ENCODE measurements at regions not wholly inside any gene's neighbourhood (a gene's known extent, or its start where the extent isn't known, plus 50 kb on each side); places are given as distances from the start of the nearest gene placed in this dataset.

- no peak for DNase-seq (ENCODE audit: low spot score in 2 of 2)
- H3K9me3 ChIP-seq: no peaks in the 10 kb centered on the region
- H3K4me1 ChIP-seq: no peaks in the 10 kb centered on the region
- no peaks in the 10 kb centered on the region for H3K36me3 ChIP-seq
- no peak overlapping the region for H3K27ac ChIP-seq
- 89% methylated on average over 5 of the region's 5 CpGs for WGBS
- TF ChIP-seq POLR2AphosphoS5 (IDR thresholded peaks at IDR 0.05): no peak
- H3K4me3 ChIP-seq: no peak overlapping the region
- H3K27me3 ChIP-seq: peaks cover 4% of the 10 kb centered on the region
These were observed 176.3 kb upstream of the TCERG1L start for GRCh38 chr10:131487822-131488221.

- Histone ChIP-seq H3K4me3 (no peak overlapping the region), H3K9me3 (no peaks in the 10 kb centered on the region), H3K27me3 (no peaks in the 10 kb centered on the region), H3K27ac (no peak overlapping the region), H3K36me3 (no peaks in the 10 kb centered on the region), H3K4me1 (no peaks in the 10 kb centered on the region)
- WGBS: 76% methylated on average over 9 of the region's 9 CpGs
- TF ChIP-seq POLR2AphosphoS5 (IDR thresholded peaks at IDR 0.05) (no peak), CTCF (IDR thresholded peaks at IDR 0.05) (no peak), EP300 (IDR thresholded peaks at IDR 0.05) (no peak), POLR2A (IDR thresholded peaks at IDR 0.05) (no peak)
- DNase-seq (ENCODE audit: low spot score in 2 of 2): no peak
These were observed 179.6 kb upstream of the TCERG1L start for GRCh38 chr10:131490991-131491594.

GRCh38 chr10:131492211-131492857 is 180.8 kb upstream of the TCERG1L start:
- Histone ChIP-seq H3K4me3 (no peak overlapping the region), H3K27ac (no peak overlapping the region), H3K9me3 (no peaks in the 10 kb centered on the region), H3K27me3 (no peaks in the 10 kb centered on the region), H3K4me1 (no peaks in the 10 kb centered on the region), H3K36me3 (no peaks in the 10 kb centered on the region)
- WGBS: 72% methylated on average over 9 of the region's 9 CpGs
- TF ChIP-seq CTCF (IDR thresholded peaks at IDR 0.05) (no peak), POLR2AphosphoS5 (IDR thresholded peaks at IDR 0.05) (no peak)
- no peak for DNase-seq (ENCODE audit: low spot score in 2 of 2)

DNA sequence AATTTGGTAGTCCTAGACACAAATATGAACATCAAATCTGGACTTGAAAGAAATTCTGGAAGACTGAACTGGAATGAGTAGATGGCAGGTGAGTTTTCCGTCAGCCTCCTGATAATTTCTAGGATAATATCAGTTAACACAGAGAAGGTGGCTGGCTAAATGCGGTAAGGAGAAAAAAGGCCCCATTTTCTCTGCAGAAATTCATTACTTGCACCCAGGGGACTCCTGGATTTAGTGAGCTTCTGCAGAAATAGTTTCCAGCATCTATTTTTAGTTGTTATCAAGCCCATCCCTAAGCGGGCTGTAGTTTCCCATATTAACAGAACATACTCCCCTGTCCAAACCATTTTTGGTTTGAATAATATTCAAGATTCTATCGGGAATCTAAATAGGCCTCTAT is 181.9 kb upstream of the TCERG1L start:
- TF ChIP-seq EP300 (IDR thresholded peaks at IDR 0.05) (no peak), POLR2A (IDR thresholded peaks at IDR 0.05) (no peak), POLR2AphosphoS5 (IDR thresholded peaks at IDR 0.05) (no peak), CTCF (IDR thresholded peaks at IDR 0.05) (no peak)
- 71% methylated on average over 4 of the region's 4 CpGs for WGBS
- no peaks in the 10 kb centered on the region for H3K9me3 ChIP-seq
- no peaks in the 10 kb centered on the region for H3K36me3 ChIP-seq
- no peak overlapping the region for H3K27ac ChIP-seq
- no peak for DNase-seq (ENCODE audit: low spot score in 2 of 2)
- H3K27me3 ChIP-seq: no peaks in the 10 kb centered on the region
- H3K4me1 ChIP-seq: no peaks in the 10 kb centered on the region
- H3K4me3 ChIP-seq: no peak overlapping the region

- no peaks in the 10 kb centered on the region for H3K9me3 ChIP-seq
- no peak overlapping the region for H3K27ac ChIP-seq
- H3K36me3 ChIP-seq: no peaks in the 10 kb centered on the region
- TF ChIP-seq EP300 (IDR thresholded peaks at IDR 0.05) (no peak), POLR2AphosphoS5 (IDR thresholded peaks at IDR 0.05) (no peak), CTCF (IDR thresholded peaks at IDR 0.05) (no peak), POLR2A (IDR thresholded peaks at IDR 0.05) (no peak)
- 93% methylated on average over 5 of the region's 5 CpGs for WGBS
- H3K4me1 ChIP-seq: no peaks in the 10 kb centered on the region
- H3K4me3 ChIP-seq: no peak overlapping the region
- DNase-seq (ENCODE audit: low spot score in 2 of 2): no peak
- H3K27me3 ChIP-seq: no peaks in the 10 kb centered on the region
These were observed 182.9 kb upstream of the TCERG1L start for GRCh38 chr10:131494451-131494850.

Measured in suprapubic skin (tissue), 4 donors.